SKM-1 treated with dmso at 0.1 percent for 144 hours (cell line): ENCODE measurements at regions not wholly inside any gene's neighbourhood (a gene's known extent, or its start where the extent isn't known, plus 50 kb on each side); places are given as distances from the start of the nearest gene placed in this dataset.
"Not testable (repeated sequence)": the region's sequence is repeated elsewhere in the genome, so short reads cannot be mapped to it uniquely, and the experiment has no call there.

Experiments
- DNase-seq: peaks from one replicate; lab custom pipeline; 2025; ENCODE audit not compliant: unreplicated experiment; lab: John Stamatoyannopoulos, UW

DNA sequence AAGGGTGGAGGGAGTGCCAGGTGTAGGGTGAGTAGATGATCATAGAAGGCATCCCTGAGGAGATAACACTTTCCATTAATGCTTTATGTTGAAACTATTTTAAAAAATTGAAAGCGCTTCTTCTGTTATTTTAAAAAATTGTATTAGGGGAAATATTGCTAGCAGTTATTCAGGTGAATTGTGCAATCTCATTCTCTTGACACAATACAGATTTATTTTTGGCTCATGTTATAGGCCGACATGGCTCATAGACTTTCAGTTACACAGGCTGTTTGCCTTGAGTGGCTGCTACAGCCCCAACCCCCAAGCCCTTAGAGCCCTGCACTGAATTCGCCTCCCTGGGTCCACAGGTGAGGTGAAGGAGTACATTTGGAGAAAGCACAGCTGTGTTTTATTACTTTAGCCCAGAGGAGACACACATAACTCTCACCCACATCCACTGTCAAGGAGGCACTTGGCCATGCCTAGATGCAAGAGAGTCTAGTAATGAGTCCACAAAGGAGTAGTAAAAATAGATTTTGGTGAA lies 228.2 kb downstream of the RFPL4B start:
- DNase-seq, result no peak

DNA sequence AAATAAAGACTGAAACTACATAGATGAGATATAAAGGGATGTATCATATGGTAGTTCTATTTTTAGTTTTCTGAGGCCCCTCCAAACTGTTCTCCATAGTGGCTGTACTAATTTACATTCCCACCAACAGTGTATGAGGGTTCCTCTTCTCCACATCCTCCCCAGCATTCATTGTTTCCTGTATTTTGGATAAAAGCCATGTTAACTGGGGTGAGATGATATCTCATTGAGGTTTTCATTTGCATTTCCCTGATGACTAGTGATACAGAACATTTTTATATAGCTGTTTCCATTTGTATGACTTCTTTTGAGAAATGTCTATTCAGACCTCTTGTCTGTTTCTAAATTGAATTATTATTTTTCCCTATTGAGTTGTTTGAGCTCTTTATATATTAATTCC lies 229.3 kb downstream of the RFPL4B start:
- DNase-seq, result no peak

- DNase-seq, result no peak
Observed at GRCh38 chr6:112579601-112580000, 232.5 kb downstream of the RFPL4B start.

DNA sequence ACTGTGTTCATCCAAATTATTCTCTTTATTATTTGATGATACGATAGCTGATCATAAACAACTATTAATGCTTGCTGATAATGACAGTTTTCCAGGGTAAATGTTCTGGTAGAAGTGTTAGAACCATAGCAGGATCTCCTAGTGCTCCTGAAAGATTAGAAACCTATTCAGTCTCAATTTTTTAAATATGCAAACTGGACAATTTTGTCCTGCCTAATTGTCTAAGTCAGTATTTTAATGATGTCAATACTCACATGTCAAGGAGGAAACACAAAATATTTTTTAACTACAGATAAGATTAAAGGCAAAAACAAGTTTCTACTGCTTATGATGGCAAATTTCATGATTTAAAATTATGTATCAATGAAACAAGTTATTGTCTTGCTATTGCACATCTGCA lies 233.9 kb downstream of the RFPL4B start:
- DNase-seq, result no peak

DNA sequence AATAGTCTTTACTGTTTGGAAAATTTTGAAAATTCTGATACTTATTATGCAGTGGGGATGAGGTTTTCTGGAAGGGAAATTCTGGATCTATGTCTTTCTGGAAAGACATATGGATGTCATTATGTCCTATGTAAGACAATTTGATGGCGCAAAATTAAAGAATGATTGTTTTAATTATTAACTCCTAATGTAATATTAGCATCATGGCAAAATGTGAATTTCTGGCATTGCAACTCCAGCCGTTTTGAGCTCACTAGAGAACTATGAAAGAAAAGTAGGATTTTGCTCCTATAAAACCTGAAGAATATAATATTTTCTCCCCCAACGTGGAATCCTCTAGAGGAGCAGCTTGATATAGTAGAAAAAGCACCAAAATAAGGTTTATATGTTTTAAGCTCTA lies 243.2 kb downstream of the RFPL4B start:
- DNase-seq, result no peak

DNA sequence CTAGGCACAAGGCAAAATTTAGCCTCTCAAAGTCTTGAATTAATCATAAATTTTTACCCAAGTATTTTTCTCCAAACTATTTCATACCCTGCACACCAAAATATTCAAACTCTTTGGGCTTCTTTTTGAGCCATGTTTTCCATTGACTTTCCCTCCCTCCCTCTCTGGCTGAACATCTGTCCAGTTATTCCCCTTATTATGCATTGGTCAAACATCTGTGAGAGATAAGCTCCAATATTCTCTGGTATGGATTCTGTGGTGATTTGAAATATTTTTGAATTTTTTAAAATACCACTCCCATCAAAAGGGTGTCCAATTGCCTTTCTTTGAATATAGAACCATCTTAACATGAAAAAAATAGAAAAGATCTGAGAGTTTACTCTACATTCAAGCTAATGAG lies 244.2 kb downstream of the RFPL4B start:
- DNase-seq, result no peak

DNA sequence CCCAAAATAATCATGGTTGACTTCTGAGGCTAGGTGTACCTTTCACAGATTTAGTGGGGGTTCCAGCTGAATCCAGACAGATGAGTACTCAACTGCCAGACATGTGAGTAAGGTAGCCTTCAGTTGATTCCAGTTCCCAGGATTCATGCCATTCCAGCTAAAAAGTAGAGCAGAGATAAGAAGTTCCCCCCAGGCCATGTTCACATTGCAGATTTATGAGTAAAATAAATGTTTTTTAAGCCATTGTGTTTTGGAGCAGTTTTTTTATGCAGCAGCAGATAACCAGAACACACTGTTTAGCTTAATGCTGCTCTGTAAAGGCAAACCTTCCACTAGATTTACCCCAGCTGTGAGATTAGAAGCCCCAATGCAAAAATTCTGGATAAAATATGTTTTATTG lies 245.0 kb downstream of the RFPL4B start:
- no peak for DNase-seq

GRCh38 chr6:112594886-112595594 lies 247.9 kb downstream of the RFPL4B start:
- DNase-seq, result no peak

GRCh38 chr6:112595841-112596240 lies 248.7 kb downstream of the RFPL4B start:
- no peak for DNase-seq

GRCh38 chr6:112597176-112597575 lies 250.0 kb downstream of the RFPL4B start:
- no peak for DNase-seq

- no peak for DNase-seq
Observed at GRCh38 chr6:112600168-112600567, 253.0 kb downstream of the RFPL4B start.

- no peak for DNase-seq
Observed at GRCh38 chr6:112603726-112604125, 256.6 kb downstream of the RFPL4B start.

GRCh38 chr6:112606656-112607435 lies 259.7 kb downstream of the RFPL4B start:
- DNase-seq, result no peak

DNA sequence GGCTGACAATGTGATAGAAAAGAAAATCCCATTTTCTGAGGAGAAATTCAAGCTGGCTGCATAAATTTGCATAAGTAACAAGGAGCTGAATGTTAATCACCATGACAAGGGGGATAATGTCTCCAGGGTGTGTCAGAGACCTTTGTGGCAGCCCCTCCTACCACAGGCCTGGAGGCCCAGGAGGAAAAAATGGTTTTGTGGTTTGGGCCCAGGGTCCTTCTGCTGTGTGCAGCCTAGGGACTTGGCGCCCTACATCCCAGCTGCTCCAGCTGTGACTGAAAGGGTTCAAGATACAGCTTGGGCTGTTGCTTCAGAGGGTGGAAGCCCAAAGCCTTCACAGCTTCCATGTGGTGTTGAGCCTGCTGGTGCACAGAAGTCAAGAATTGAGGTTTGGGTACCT lies 261.8 kb downstream of the RFPL4B start:
- not testable (repeated sequence) for DNase-seq

DNA sequence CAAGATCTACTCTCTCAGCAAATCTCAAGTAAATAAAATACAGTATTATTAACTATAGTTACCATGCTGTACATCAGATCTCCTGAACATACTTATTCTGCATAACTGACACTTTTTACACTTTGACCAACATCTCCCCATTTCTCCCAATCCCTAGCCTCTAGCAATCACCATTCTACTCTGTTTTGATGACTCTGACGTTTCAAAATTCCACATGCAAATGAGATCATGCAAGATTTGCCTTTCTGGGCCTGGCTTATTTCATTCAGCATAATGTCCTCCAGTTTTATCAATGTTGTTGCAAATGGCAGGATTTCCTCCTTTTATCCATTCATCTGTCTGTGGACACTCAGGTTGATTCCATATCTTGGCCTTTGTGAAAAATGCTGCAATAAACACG lies 266.3 kb downstream of the RFPL4B start:
- DNase-seq, result no peak

GRCh38 chr6:112618849-112619248 lies 271.7 kb downstream of the RFPL4B start:
- DNase-seq, result no peak

GRCh38 chr6:112620812-112621569 lies 273.9 kb downstream of the RFPL4B start:
- DNase-seq, result no peak

DNA sequence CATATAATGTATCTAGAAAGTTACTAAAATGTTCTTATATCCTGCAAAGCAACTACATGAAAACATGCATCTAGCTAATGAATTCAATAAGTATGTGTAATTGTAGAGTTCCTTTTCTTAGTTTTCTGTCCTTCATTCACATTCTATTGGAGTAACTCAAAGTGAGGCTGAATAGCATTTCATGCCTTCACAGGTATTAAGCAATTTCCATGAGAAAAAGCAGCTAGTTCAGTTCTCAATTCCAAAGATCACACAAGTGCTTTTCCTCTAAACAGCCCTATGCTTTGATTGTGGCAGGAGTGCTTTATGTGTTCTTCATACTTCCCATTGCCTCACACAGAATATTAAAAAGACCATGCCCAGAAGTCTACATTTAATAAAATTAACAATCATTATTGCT lies 274.9 kb downstream of the RFPL4B start:
- no peak for DNase-seq

- no peak for DNase-seq
Observed at GRCh38 chr6:112626468-112627082, 279.4 kb downstream of the RFPL4B start.

DNA sequence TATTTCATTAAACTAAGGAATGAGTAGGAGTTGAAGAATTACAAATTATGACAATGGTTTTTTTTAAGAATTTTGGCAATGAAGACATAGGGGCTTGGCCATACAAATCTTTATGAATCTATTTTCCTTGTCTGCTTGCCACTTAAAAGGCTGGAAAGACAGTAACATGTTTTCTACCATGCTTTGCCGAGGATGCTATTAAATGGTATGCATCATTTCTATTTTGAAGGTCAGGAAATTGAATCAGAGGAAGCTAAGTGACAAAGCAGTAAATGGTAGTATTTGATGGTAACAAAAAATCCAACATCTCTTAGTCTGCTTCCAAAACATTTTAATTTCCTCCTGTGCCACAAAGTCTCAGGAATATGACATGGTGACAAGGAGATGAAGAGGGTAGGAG lies 287.2 kb downstream of the RFPL4B start:
- no peak for DNase-seq

- no peak for DNase-seq
Observed at GRCh38 chr6:112636650-112637262, 289.6 kb downstream of the RFPL4B start.
